Neural cell (in vitro differentiated cells): ENCODE measurements at regions not wholly inside any gene's neighbourhood (a gene's known extent, or its start where the extent isn't known, plus 50 kb on each side); places are given as distances from the start of the nearest gene placed in this dataset.

ENCODE experiments used
- H2AFZ ChIP-seq: fragments of 200-600, 300-800 bp; sonication (generic), shearing (Covaris generic); 2 replicates; pipeline ENCODE4 v1.6.0; 2014; ENCODE audit warnings: low read depth, mild to moderate bottlenecking, antibody characterized with exemption, low read length, moderate library complexity
- H3F3A ChIP-seq: fragments of 200-600 bp; shearing (Covaris generic); 2 replicates; pipeline ENCODE4 v1.6.1; 2016; ENCODE audit warnings: mild to moderate bottlenecking, moderate library complexity, mixed read lengths, antibody characterized with exemption, low read length; ENCODE audit not compliant: insufficient read depth, poor library complexity, severe bottlenecking
- H3K27ac ChIP-seq: fragments of 200-600, 300-800 bp; sonication (generic), shearing (Covaris generic); 2 replicates; pipeline ENCODE4 v1.5.1; 2014; ENCODE audit warnings: mild to moderate bottlenecking, low read length, moderate library complexity
- H3K27me3 ChIP-seq: fragments of 300-800, 200-600 bp; sonication (generic), shearing (Covaris generic); 2 replicates; pipeline ENCODE4 v1.6.0; 2014; ENCODE audit warnings: mild to moderate bottlenecking, low read depth, low read length, moderate library complexity; ENCODE audit not compliant: insufficient read depth
- H3K36me3 ChIP-seq: fragments of 300-800, 200-600 bp; sonication (generic), shearing (Covaris generic); 2 replicates; pipeline ENCODE4 v1.5.1; 2014; ENCODE audit warnings: mild to moderate bottlenecking, antibody characterized with exemption, low read length, moderate library complexity; ENCODE audit not compliant: insufficient read depth
- H3K4me2 ChIP-seq: fragments of 300-800, 200-600 bp; sonication (generic), shearing (Covaris generic); 2 replicates; pipeline ENCODE4 v1.6.0; 2014; ENCODE audit warnings: mild to moderate bottlenecking, low read length
- H3K4me3 ChIP-seq: fragments of 300-800, 200-600 bp; sonication (generic), shearing (Covaris generic); 2 replicates; pipeline ENCODE4 v1.5.1; 2014; ENCODE audit warnings: mild to moderate bottlenecking, low read length, moderate library complexity
- H3K79me2 ChIP-seq: fragments of 200-600 bp; shearing (Covaris generic); replicated peaks from 2 replicates; pipeline ENCODE4 v1.6.0; 2014; ENCODE audit warnings: mild to moderate bottlenecking, low read length, moderate library complexity; ENCODE audit not compliant: insufficient read depth
- H3K9ac ChIP-seq: fragments of 300-800, 200-600 bp; sonication (generic), shearing (Covaris generic); 2 replicates; pipeline ENCODE4 v1.6.1; 2016; ENCODE audit warnings: mild to moderate bottlenecking, low read length, mixed read lengths
- H3K9me2 ChIP-seq: fragments of 200-600 bp; shearing (Covaris generic); 2 replicates; pipeline ENCODE4 v1.6.1; 2016; ENCODE audit warnings: mild to moderate bottlenecking, low read length, mixed read lengths; ENCODE audit not compliant: insufficient read depth
- H3K9me3 ChIP-seq: fragments of 200-600, 300-800 bp; sonication (generic), shearing (Covaris generic); 2 replicates; pipeline ENCODE4 v1.6.1; 2016; ENCODE audit warnings: mild to moderate bottlenecking, mixed run types, low read length, moderate library complexity, mixed read lengths
- H4K20me1 ChIP-seq: fragments of 200-600 bp; shearing (Covaris generic); 2 replicates; pipeline ENCODE4 v1.6.1; 2016; ENCODE audit warnings: mild to moderate bottlenecking, mixed run types; ENCODE audit not compliant: insufficient read depth
- CTCF ChIP-seq: fragments of 450-650 bp; IDR thresholded peaks from 2 replicates; pipeline ENCODE4 v1.5.1; 2014; ENCODE audit warnings: antibody characterized with exemption, mild to moderate bottlenecking, moderate library complexity; ENCODE audit not compliant: poor library complexity, severe bottlenecking
- EP300 ChIP-seq: fragments of 450-650 bp; conservative IDR thresholded peaks from 2 replicates; pipeline ENCODE4 v1.6.1; 2014; ENCODE audit warnings: antibody characterized with exemption, mild to moderate bottlenecking, moderate library complexity; ENCODE audit not compliant: poor library complexity, severe bottlenecking
- EZH2 ChIP-seq: fragments of 200-600, 300-800 bp; shearing (Covaris generic), sonication (generic); IDR thresholded peaks from 2 replicates; pipeline ENCODE4 v1.6.1; 2014; ENCODE audit warnings: antibody characterized with exemption, low read length, borderline replicate concordance, mild to moderate bottlenecking; ENCODE audit not compliant: insufficient read depth, poor library complexity, severe bottlenecking
- MXI1 ChIP-seq: fragments of 450-650 bp; conservative IDR thresholded peaks from 2 replicates; pipeline ENCODE4 v1.6.1; 2014; ENCODE audit warnings: antibody characterized with exemption, mild to moderate bottlenecking; ENCODE audit not compliant: poor library complexity, severe bottlenecking
- POLR2AphosphoS5 ChIP-seq: IDR thresholded peaks from 2 replicates; pipeline ENCODE4 v1.6.1; 2012
- RAD21 ChIP-seq: fragments of 450-650 bp; conservative IDR thresholded peaks from 2 replicates; pipeline ENCODE4 v1.6.1; 2014; ENCODE audit warnings: antibody characterized with exemption, mild to moderate bottlenecking, moderate library complexity
- SMC3 ChIP-seq: fragments of 450-650 bp; conservative IDR thresholded peaks from 2 replicates; pipeline ENCODE4 v1.6.1; 2014; ENCODE audit warnings: antibody characterized with exemption, mild to moderate bottlenecking, moderate library complexity; ENCODE audit not compliant: poor library complexity
- TAF1 ChIP-seq: IDR thresholded peaks from 2 replicates; pipeline ENCODE4 v1.6.1; 2012; ENCODE audit warnings: low read depth
- TF ChIP-seq, protein P1 (sequence below): IDR thresholded peaks from 2 replicates; pipeline ENCODE4 v1.6.1; 2012; ENCODE audit warnings: borderline replicate concordance

DNA sequence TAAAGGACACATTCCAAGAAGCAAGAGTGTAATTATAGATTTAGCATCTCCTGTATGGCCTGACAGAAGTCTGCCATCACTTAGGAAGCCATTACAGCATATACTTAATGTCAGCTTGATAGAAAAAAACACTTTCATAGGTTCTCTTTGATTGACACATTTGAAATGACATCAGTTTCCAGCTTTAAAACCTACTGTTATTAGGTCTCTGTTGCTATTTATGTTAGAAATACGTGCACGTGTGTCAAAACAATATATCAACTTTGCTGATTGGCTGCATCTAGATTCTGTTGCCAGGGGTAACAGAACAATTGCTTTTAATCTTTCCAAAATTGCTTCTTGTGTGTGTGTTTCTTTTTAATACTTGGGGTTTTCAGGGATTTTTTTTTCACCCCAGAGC is 389.3 kb upstream of the ATP11B start:
- no peak overlapping the region for H3K9ac ChIP-seq
- H3K9me3 ChIP-seq = no peaks in the 10 kb centered on the region
- H3K9me2 ChIP-seq = no peaks in the 10 kb centered on the region
- peak overlapping the region; percentile 48 for H3K27ac ChIP-seq
- no peaks in the 10 kb centered on the region for H4K20me1 ChIP-seq
- peak overlapping the region; percentile 20 for H3K4me2 ChIP-seq
- no peak overlapping the region for H2AFZ ChIP-seq
- no peaks in the 10 kb centered on the region for H3K27me3 ChIP-seq
- no peaks in the 10 kb centered on the region for H3K36me3 ChIP-seq
- H3K4me3 ChIP-seq = peak overlapping the region; percentile 7
- no peaks in the 10 kb centered on the region for H3K79me2 ChIP-seq
- no peak for TF ChIP-seq SMC3
- peak; percentile 98 for TF ChIP-seq EP300
- peak; percentile 92 for TF ChIP-seq POLR2AphosphoS5
- no peak for TF ChIP-seq TAF1
- no peak for TF ChIP-seq RAD21
- TF ChIP-seq, protein P1, sequence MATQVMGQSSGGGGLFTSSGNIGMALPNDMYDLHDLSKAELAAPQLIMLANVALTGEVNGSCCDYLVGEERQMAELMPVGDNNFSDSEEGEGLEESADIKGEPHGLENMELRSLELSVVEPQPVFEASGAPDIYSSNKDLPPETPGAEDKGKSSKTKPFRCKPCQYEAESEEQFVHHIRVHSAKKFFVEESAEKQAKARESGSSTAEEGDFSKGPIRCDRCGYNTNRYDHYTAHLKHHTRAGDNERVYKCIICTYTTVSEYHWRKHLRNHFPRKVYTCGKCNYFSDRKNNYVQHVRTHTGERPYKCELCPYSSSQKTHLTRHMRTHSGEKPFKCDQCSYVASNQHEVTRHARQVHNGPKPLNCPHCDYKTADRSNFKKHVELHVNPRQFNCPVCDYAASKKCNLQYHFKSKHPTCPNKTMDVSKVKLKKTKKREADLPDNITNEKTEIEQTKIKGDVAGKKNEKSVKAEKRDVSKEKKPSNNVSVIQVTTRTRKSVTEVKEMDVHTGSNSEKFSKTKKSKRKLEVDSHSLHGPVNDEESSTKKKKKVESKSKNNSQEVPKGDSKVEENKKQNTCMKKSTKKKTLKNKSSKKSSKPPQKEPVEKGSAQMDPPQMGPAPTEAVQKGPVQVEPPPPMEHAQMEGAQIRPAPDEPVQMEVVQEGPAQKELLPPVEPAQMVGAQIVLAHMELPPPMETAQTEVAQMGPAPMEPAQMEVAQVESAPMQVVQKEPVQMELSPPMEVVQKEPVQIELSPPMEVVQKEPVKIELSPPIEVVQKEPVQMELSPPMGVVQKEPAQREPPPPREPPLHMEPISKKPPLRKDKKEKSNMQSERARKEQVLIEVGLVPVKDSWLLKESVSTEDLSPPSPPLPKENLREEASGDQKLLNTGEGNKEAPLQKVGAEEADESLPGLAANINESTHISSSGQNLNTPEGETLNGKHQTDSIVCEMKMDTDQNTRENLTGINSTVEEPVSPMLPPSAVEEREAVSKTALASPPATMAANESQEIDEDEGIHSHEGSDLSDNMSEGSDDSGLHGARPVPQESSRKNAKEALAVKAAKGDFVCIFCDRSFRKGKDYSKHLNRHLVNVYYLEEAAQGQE = no peak
- H3F3A ChIP-seq = no peaks in the 10 kb centered on the region

GRCh38 chr3:182405759-182406158 is 387.5 kb upstream of the ATP11B start:
- no peaks in the 10 kb centered on the region for H3K36me3 ChIP-seq
- H3K9ac ChIP-seq = no peak overlapping the region
- H4K20me1 ChIP-seq = no peaks in the 10 kb centered on the region
- H3K27ac ChIP-seq = no peak overlapping the region
- no peaks in the 10 kb centered on the region for H3K27me3 ChIP-seq
- no peaks in the 10 kb centered on the region for H3F3A ChIP-seq
- no peaks in the 10 kb centered on the region for H3K9me3 ChIP-seq
- TF ChIP-seq TAF1 (no peak), EZH2 (no peak), RAD21 (no peak), SMC3 (no peak), CTCF (no peak), EP300 (no peak), POLR2AphosphoS5 (no peak), MXI1 (no peak)
- TF ChIP-seq, protein P1 = no peak
- no peaks in the 10 kb centered on the region for H3K79me2 ChIP-seq
- no peak overlapping the region for H2AFZ ChIP-seq
- H3K4me2 ChIP-seq = no peak overlapping the region
- H3K4me3 ChIP-seq = no peak overlapping the region
- no peaks in the 10 kb centered on the region for H3K9me2 ChIP-seq
